ENCODE measurements at regions not wholly inside any gene's neighbourhood (a gene's known extent, or its start where the extent isn't known, plus 50 kb on each side); places are given as distances from the start of the nearest gene placed in this dataset.

- no peak for DNase-seq
- TF ChIP-seq CTCF (IDR thresholded peaks at IDR 0.05; ENCODE audit: low read depth, low read length) = no peak
- H3K9me3 ChIP-seq = no peaks in the 10 kb centered on the region
- H3K4me3 ChIP-seq (ENCODE audit: low read depth, low read length) = no peak overlapping the region
- no peaks in the 10 kb centered on the region; the same call in 1 of the 2 replicates for H3K27me3 ChIP-seq
- no peaks in the 10 kb centered on the region for H3K4me1 ChIP-seq
- no peaks in the 10 kb centered on the region for H3K36me3 ChIP-seq
Observed at GRCh38 chr4:24443200-24443599, 141.2 kb downstream of the DHX15 start.

GRCh38 chr4:24440765-24441164, 143.6 kb downstream of the DHX15 start:
- Histone ChIP-seq H3K36me3 (no peaks in the 10 kb centered on the region), H3K9me3 (no peaks in the 10 kb centered on the region), H3K4me3 (ENCODE audit: low read depth, low read length) (no peak overlapping the region), H3K27me3 (no peaks in the 10 kb centered on the region; the same call in 1 of the 2 replicates), H3K4me1 (no peaks in the 10 kb centered on the region)
- DNase-seq = no peak
- no peak for TF ChIP-seq CTCF (IDR thresholded peaks at IDR 0.05; ENCODE audit: low read depth, low read length)

GRCh38 chr4:24434241-24434640, 150.1 kb downstream of the DHX15 start:
- TF ChIP-seq CTCF (IDR thresholded peaks at IDR 0.05; ENCODE audit: low read depth, low read length) = no peak
- no peak for DNase-seq
- H3K4me3 ChIP-seq (ENCODE audit: low read depth, low read length) = no peak overlapping the region
- 0 out of 2 replicates have a peak, but pooled peaks cover 2% of the 10 kb centered on the region for H3K27me3 ChIP-seq
- no peaks in the 10 kb centered on the region for H3K36me3 ChIP-seq
- H3K4me1 ChIP-seq = no peaks in the 10 kb centered on the region
- H3K9me3 ChIP-seq = no peaks in the 10 kb centered on the region

GRCh38 chr4:24433515-24434214, 150.7 kb downstream of the DHX15 start:
- Histone ChIP-seq H3K4me1 (no peaks in the 10 kb centered on the region), H3K4me3 (ENCODE audit: low read depth, low read length) (no peak overlapping the region), H3K36me3 (no peaks in the 10 kb centered on the region), H3K9me3 (no peaks in the 10 kb centered on the region), H3K27me3 (0 out of 2 replicates have a peak, but pooled peaks cover 2% of the 10 kb centered on the region)
- TF ChIP-seq CTCF (IDR thresholded peaks at IDR 0.05; ENCODE audit: low read depth, low read length) = no peak
- DNase-seq = no peak

- H3K36me3 ChIP-seq = no peaks in the 10 kb centered on the region
Observed at GRCh38 chr4:24428850-24429249, 155.5 kb downstream of the DHX15 start.

More at GRCh38 chr4:24428850-24429249, 155.5 kb downstream of the DHX15 start:
- Histone ChIP-seq H3K4me1 (no peaks in the 10 kb centered on the region), H3K27me3 (peaks cover 3% of the 10 kb centered on the region; the same call in 1 of the 2 replicates), H3K4me3 (ENCODE audit: low read depth, low read length) (no peak overlapping the region), H3K9me3 (no peaks in the 10 kb centered on the region)
- no peak for DNase-seq
- TF ChIP-seq CTCF (IDR thresholded peaks at IDR 0.05; ENCODE audit: low read depth, low read length) = no peak

Measured in BE2C (cell line).